Panc1 (cell line): ENCODE measurements at regions not wholly inside any gene's neighbourhood (a gene's known extent, or its start where the extent isn't known, plus 50 kb on each side); places are given as distances from the start of the nearest gene placed in this dataset.

Experiments used
- ATAC-seq: fragments of 200-7000 bp; cut with Tn5 transposase; 2 replicates; pipeline ENCODE4 v1.9.1; 2020; ENCODE audit warnings: mild to moderate bottlenecking, moderate library complexity
- BruUV-seq: library from RNA; stranded (reverse); fragments of 400-500 nt; replicated peaks from 2 replicates; lab custom pipeline; 2021; lab: Mats Ljungman, UMichigan
- CTCF ChIA-PET: fragments of 300-600 bp; sonication (Branson Sonifier 250); formaldehyde crosslinking; loops from one replicate; lab custom pipeline; 2022; ENCODE audit warnings: antibody characterized with exemption; lab: Charles Lee
- POLR2A ChIA-PET: fragments of 300-600 bp; sonication (Branson Sonifier 250); formaldehyde crosslinking; loops from one replicate; lab custom pipeline; 2022; ENCODE audit warnings: antibody characterized with exemption; lab: Charles Lee
- DNase-seq: peaks from one replicate; pipeline ENCODE4 v3.0.0-alpha.2; 2010; ENCODE audit warnings: low read depth, low spot score
- H3K27ac ChIP-seq: 2 replicates; pipeline ENCODE4 v1.5.1; 2011; ENCODE audit warnings: mild to moderate bottlenecking, low read length, inconsistent platforms
- H3K27me3 ChIP-seq: fragments of 200-500 bp; sonication (Bioruptor generic); 2 replicates; pipeline ENCODE4 v1.6.0; 2014; ENCODE audit warnings: low read length, inconsistent platforms; ENCODE audit not compliant: control insufficient read depth, insufficient read depth
- H3K36me3 ChIP-seq: fragments of 200-500 bp; sonication (Bioruptor generic); 2 replicates; pipeline ENCODE4 v1.5.1; 2014; ENCODE audit warnings: inconsistent platforms, mild to moderate bottlenecking, low read length, moderate library complexity; ENCODE audit not compliant: control insufficient read depth, insufficient read depth
- H3K4me1 ChIP-seq: 2 replicates; pipeline ENCODE4 v1.5.1; 2011; ENCODE audit warnings: inconsistent platforms, mild to moderate bottlenecking, low read length, moderate library complexity; ENCODE audit not compliant: control insufficient read depth, insufficient read depth
- H3K4me3 ChIP-seq, 2 experiments: 2 replicates each; pipeline ENCODE4 v1.5.1; 2011 to 2012; ENCODE audit warnings: low read depth in 2 of 2, low read length in 2 of 2, mild to moderate bottlenecking in 2 of 2, inconsistent platforms in 1 of 2, moderate library complexity in 1 of 2
- H3K9me3 ChIP-seq: fragments of 200-500 bp; sonication (Bioruptor generic); 2 replicates; pipeline ENCODE4 v1.5.1; 2014; ENCODE audit warnings: low read depth, mild to moderate bottlenecking, inconsistent platforms, low read length, moderate library complexity; ENCODE audit not compliant: control insufficient read depth, insufficient read depth
- CTCF ChIP-seq: fragments of 450-650 bp; IDR thresholded peaks from 2 replicates; pipeline ENCODE4 v1.5.1; 2017; ENCODE audit warnings: mild to moderate bottlenecking
- POLR2AphosphoS5 ChIP-seq: IDR thresholded peaks from 2 replicates; pipeline ENCODE4 v1.6.1; 2012; ENCODE audit warnings: mild to moderate bottlenecking, low read depth, low read length, moderate library complexity
- REST ChIP-seq, 2 experiments: IDR thresholded peaks; 2 replicates each; pipeline ENCODE4 v1.6.1; 2011 to 2012; ENCODE audit warnings: low read depth in 2 of 2, control low read depth in 1 of 2, low read length in 1 of 2, mild to moderate bottlenecking in 1 of 2, moderate library complexity in 1 of 2; ENCODE audit not compliant: insufficient read depth in 1 of 2
- SIN3A ChIP-seq: IDR thresholded peaks from 2 replicates; pipeline ENCODE4 v1.6.1; 2012; ENCODE audit warnings: low read depth, mild to moderate bottlenecking, low read length, moderate library complexity, borderline replicate concordance; ENCODE audit not compliant: insufficient read depth
- TCF7L2 ChIP-seq: IDR thresholded peaks from 2 replicates; pipeline ENCODE4 v1.6.1; 2011; ENCODE audit warnings: mild to moderate bottlenecking, low read depth, low read length, inconsistent platforms
- in situ Hi-C: cut with HindIII; loops from 2 replicates; pipeline ENCODE4 v1.10.0; 2016; ENCODE audit warnings: low sequenced_read_pairs, low pct_unique_long_range_greater_than_20kb
- intact Hi-C: fragments of 100-400 bp; cut with micrococcal nuclease; formaldehyde crosslinking; loops from one replicate; pipeline ENCODE4 v1.10.0; 2022; ENCODE audit not compliant: unreplicated experiment

- Histone ChIP-seq H3K4me3 (no peak overlapping the region), H3K4me1 (no peaks in the 10 kb centered on the region), H3K36me3 (no peaks in the 10 kb centered on the region), H3K9me3 (no peaks in the 10 kb centered on the region), H3K27me3 (no peaks in the 10 kb centered on the region), H3K27ac (no peak overlapping the region)
- TF ChIP-seq CTCF: no peak
- in situ Hi-C loops (no loop called here), intact Hi-C loops (no loop called here)
- BruUV-seq: no TSS peak
- ATAC-seq: no peak
- ChIA-PET CTCF (no interaction called here), POLR2A (no interaction called here)
- DNase-seq: no peak
Measured at GRCh38 chr11:93067881-93068390, 98.5 kb downstream of the MTNR1B start.

- no peaks in the 10 kb centered on the region for H3K36me3 ChIP-seq
- no peak for TF ChIP-seq CTCF
- no peak for TF ChIP-seq POLR2AphosphoS5
- no peak for TF ChIP-seq TCF7L2
- TF ChIP-seq SIN3A: no peak
- no peak for TF ChIP-seq REST (IDR thresholded peaks at IDR 0.05; ENCODE audit: insufficient read depth in 1 of 2, low read depth in 2 of 2, low read length in 1 of 2)
- no peaks in the 10 kb centered on the region for H3K27me3 ChIP-seq
- no peaks in the 10 kb centered on the region for H3K9me3 ChIP-seq
- intact Hi-C loops: no loop called here
- DNase-seq (no peak), ATAC-seq (no peak)
- no TSS peak for BruUV-seq
- ChIA-PET CTCF (no interaction called here), POLR2A (no interaction called here)
- H3K4me3 ChIP-seq: no peak overlapping the region
- in situ Hi-C loops: no loop called here
- no peaks in the 10 kb centered on the region for H3K4me1 ChIP-seq
- no peak overlapping the region for H3K27ac ChIP-seq
Measured at GRCh38 chr11:93072229-93072914, 102.9 kb downstream of the MTNR1B start.
